ENCODE measurements at regions not wholly inside any gene's neighbourhood (a gene's known extent, or its start where the extent isn't known, plus 50 kb on each side); places are given as distances from the start of the nearest gene placed in this dataset.

- Histone ChIP-seq H3K27ac (ENCODE audit: insufficient read depth in 1 of 2, low read depth in 1 of 2, low read length in 2 of 2, poor library complexity in 1 of 2, severe bottlenecking in 2 of 2) (no peak overlapping the region), H3K27me3 (replicated peaks in 2 of 5; ENCODE audit: control insufficient read depth in 4 of 5, insufficient read depth in 5 of 5, low read length in 4 of 5) (peaks cover 0 to 3% (median 0%) of the 10 kb centered on the region in 5 experiments), H3K9me3 (ENCODE audit: control extremely low read depth in 1 of 5, control insufficient read depth in 4 of 5, insufficient read depth in 2 of 5, low read depth in 1 of 5, low read length in 4 of 5) (no peaks in the 10 kb centered on the region), H3K4me1 (ENCODE audit: control extremely low read depth in 1 of 4, control insufficient read depth in 4 of 4, insufficient read depth in 4 of 4, low read length in 3 of 4) (peaks cover 0 to 4% (median 0%) of the 10 kb centered on the region in 4 experiments), H3K36me3 (ENCODE audit: control insufficient read depth in 4 of 4, insufficient read depth in 4 of 4, low read length in 3 of 4) (no peaks in the 10 kb centered on the region), H3K4me3 (ENCODE audit: control insufficient read depth in 1 of 7, extremely low read depth in 1 of 7, insufficient read depth in 4 of 7, low read depth in 2 of 7, low read length in 6 of 7) (no peak overlapping the region)
- ChIA-PET CTCF (interaction anchor here (0.9 to 1.4 kb wide), 2 partner anchors 15 to 187 kb away, joined by 3 read pairs; no protein-coding TSS in a partner anchor), POLR2A (no interaction called here)
- 91% methylated on average over 10 of the region's 12 CpGs for WGBS (ENCODE audit: insufficient coverage)
- no peak for DNase-seq
Observed at GRCh38 chr6:33957892-33958525, 154.2 kb upstream of the MLN start.

- H3K4me1 ChIP-seq (ENCODE audit: control extremely low read depth in 1 of 4, control insufficient read depth in 4 of 4, insufficient read depth in 4 of 4, low read length in 3 of 4), result peaks cover 0 to 4% (median 0%) of the 10 kb centered on the region in 4 experiments
- H3K27ac ChIP-seq (ENCODE audit: insufficient read depth in 1 of 2, low read depth in 1 of 2, low read length in 2 of 2, poor library complexity in 1 of 2, severe bottlenecking in 2 of 2), result no peak overlapping the region
- 94% methylated on average over 7 of the region's 12 CpGs for WGBS (ENCODE audit: insufficient coverage)
- ChIA-PET CTCF (interaction anchor here (0.9 to 1.4 kb wide), 2 partner anchors 15 to 186 kb away, joined by 3 read pairs; no protein-coding TSS in a partner anchor), POLR2A (no interaction called here)
- peaks cover 0 to 3% (median 0%) of the 10 kb centered on the region in 5 experiments for H3K27me3 ChIP-seq (replicated peaks in 2 of 5; ENCODE audit: control insufficient read depth in 4 of 5, insufficient read depth in 5 of 5, low read length in 4 of 5)
- no peak for DNase-seq
- H3K36me3 ChIP-seq (ENCODE audit: control insufficient read depth in 4 of 4, insufficient read depth in 4 of 4, low read length in 3 of 4), result no peaks in the 10 kb centered on the region
- no peaks in the 10 kb centered on the region for H3K9me3 ChIP-seq (ENCODE audit: control extremely low read depth in 1 of 5, control insufficient read depth in 4 of 5, insufficient read depth in 2 of 5, low read depth in 1 of 5, low read length in 4 of 5)
- H3K4me3 ChIP-seq (ENCODE audit: control insufficient read depth in 1 of 7, extremely low read depth in 1 of 7, insufficient read depth in 4 of 7, low read depth in 2 of 7, low read length in 6 of 7), result no peak overlapping the region
Observed at GRCh38 chr6:33957131-33957891, 153.5 kb upstream of the MLN start.

GRCh38 chr6:33956206-33956605, 152.4 kb upstream of the MLN start:
- POLR2A ChIA-PET, result no interaction called here
- CTCF ChIA-PET, result interaction anchor here (0.7 kb wide), 1 partner anchor 62 kb away, joined by 3 read pairs; no protein-coding TSS in a partner anchor
- 98% methylated on average over 12 of the region's 13 CpGs for WGBS (ENCODE audit: insufficient coverage)
- Histone ChIP-seq H3K36me3 (ENCODE audit: control insufficient read depth in 4 of 4, insufficient read depth in 4 of 4, low read length in 3 of 4) (no peaks in the 10 kb centered on the region), H3K4me1 (ENCODE audit: control extremely low read depth in 1 of 4, control insufficient read depth in 4 of 4, insufficient read depth in 4 of 4, low read length in 3 of 4) (peaks cover 0 to 4% (median 0%) of the 10 kb centered on the region in 4 experiments), H3K9me3 (ENCODE audit: control extremely low read depth in 1 of 5, control insufficient read depth in 4 of 5, insufficient read depth in 2 of 5, low read depth in 1 of 5, low read length in 4 of 5) (no peaks in the 10 kb centered on the region), H3K4me3 (ENCODE audit: control insufficient read depth in 1 of 7, extremely low read depth in 1 of 7, insufficient read depth in 4 of 7, low read depth in 2 of 7, low read length in 6 of 7) (no peak overlapping the region), H3K27ac (ENCODE audit: insufficient read depth in 1 of 2, low read depth in 1 of 2, low read length in 2 of 2, poor library complexity in 1 of 2, severe bottlenecking in 2 of 2) (no peak overlapping the region), H3K27me3 (replicated peaks in 2 of 5; ENCODE audit: control insufficient read depth in 4 of 5, insufficient read depth in 5 of 5, low read length in 4 of 5) (peaks cover 0 to 3% (median 0%) of the 10 kb centered on the region in 5 experiments)
- DNase-seq, result no peak

GRCh38 chr6:33955566-33955965, 151.8 kb upstream of the MLN start:
- Histone ChIP-seq H3K9me3 (ENCODE audit: control extremely low read depth in 1 of 5, control insufficient read depth in 4 of 5, insufficient read depth in 2 of 5, low read depth in 1 of 5, low read length in 4 of 5) (no peaks in the 10 kb centered on the region), H3K27ac (ENCODE audit: insufficient read depth in 1 of 2, low read depth in 1 of 2, low read length in 2 of 2, poor library complexity in 1 of 2, severe bottlenecking in 2 of 2) (no peak overlapping the region), H3K4me1 (ENCODE audit: control extremely low read depth in 1 of 4, control insufficient read depth in 4 of 4, insufficient read depth in 4 of 4, low read length in 3 of 4) (peaks cover 0 to 4% (median 0%) of the 10 kb centered on the region in 4 experiments), H3K36me3 (ENCODE audit: control insufficient read depth in 4 of 4, insufficient read depth in 4 of 4, low read length in 3 of 4) (no peaks in the 10 kb centered on the region), H3K4me3 (ENCODE audit: control insufficient read depth in 1 of 7, extremely low read depth in 1 of 7, insufficient read depth in 4 of 7, low read depth in 2 of 7, low read length in 6 of 7) (no peak overlapping the region), H3K27me3 (replicated peaks in 2 of 5; ENCODE audit: control insufficient read depth in 4 of 5, insufficient read depth in 5 of 5, low read length in 4 of 5) (peaks cover 0 to 3% (median 0%) of the 10 kb centered on the region in 5 experiments)
- POLR2A ChIA-PET, result no interaction called here
- WGBS (ENCODE audit: insufficient coverage), result 91% methylated on average over 3 of the region's 6 CpGs
- DNase-seq, result no peak
- CTCF ChIA-PET, result interaction anchor here (1.1 kb wide), 1 partner anchor 24 kb away, joined by 3 read pairs; no protein-coding TSS in a partner anchor

- ChIA-PET CTCF (interaction anchor here (1.1 kb wide), 1 partner anchor 23 kb away, joined by 3 read pairs; no protein-coding TSS in a partner anchor), POLR2A (no interaction called here)
- Histone ChIP-seq H3K27ac (ENCODE audit: insufficient read depth in 1 of 2, low read depth in 1 of 2, low read length in 2 of 2, poor library complexity in 1 of 2, severe bottlenecking in 2 of 2) (no peak overlapping the region), H3K36me3 (ENCODE audit: control insufficient read depth in 4 of 4, insufficient read depth in 4 of 4, low read length in 3 of 4) (no peaks in the 10 kb centered on the region), H3K4me1 (ENCODE audit: control extremely low read depth in 1 of 4, control insufficient read depth in 4 of 4, insufficient read depth in 4 of 4, low read length in 3 of 4) (peaks cover 0 to 4% (median 0%) of the 10 kb centered on the region in 4 experiments), H3K9me3 (ENCODE audit: control extremely low read depth in 1 of 5, control insufficient read depth in 4 of 5, insufficient read depth in 2 of 5, low read depth in 1 of 5, low read length in 4 of 5) (no peaks in the 10 kb centered on the region), H3K27me3 (replicated peaks in 2 of 5; ENCODE audit: control insufficient read depth in 4 of 5, insufficient read depth in 5 of 5, low read length in 4 of 5) (peaks cover 0 to 3% (median 0%) of the 10 kb centered on the region in 5 experiments), H3K4me3 (ENCODE audit: control insufficient read depth in 1 of 7, extremely low read depth in 1 of 7, insufficient read depth in 4 of 7, low read depth in 2 of 7, low read length in 6 of 7) (no peak overlapping the region)
- WGBS (ENCODE audit: insufficient coverage), result 76% methylated on average over 2 of the region's 3 CpGs
- no peak for DNase-seq
Observed at GRCh38 chr6:33954453-33954852, 150.7 kb upstream of the MLN start.

GRCh38 chr6:33953171-33953570, 149.4 kb upstream of the MLN start:
- no peaks in the 10 kb centered on the region for H3K9me3 ChIP-seq (ENCODE audit: control extremely low read depth in 1 of 5, control insufficient read depth in 4 of 5, insufficient read depth in 2 of 5, low read depth in 1 of 5, low read length in 4 of 5)
- WGBS (ENCODE audit: insufficient coverage), result 92% methylated on average over 2 of the region's 3 CpGs

GRCh38 chr6:33952016-33952415, 148.2 kb upstream of the MLN start:
- Histone ChIP-seq H3K9me3 (ENCODE audit: control extremely low read depth in 1 of 5, control insufficient read depth in 4 of 5, insufficient read depth in 2 of 5, low read depth in 1 of 5, low read length in 4 of 5) (no peaks in the 10 kb centered on the region), H3K4me3 (ENCODE audit: control insufficient read depth in 1 of 7, extremely low read depth in 1 of 7, insufficient read depth in 4 of 7, low read depth in 2 of 7, low read length in 6 of 7) (no peak overlapping the region), H3K4me1 (ENCODE audit: control extremely low read depth in 1 of 4, control insufficient read depth in 4 of 4, insufficient read depth in 4 of 4, low read length in 3 of 4) (peaks cover 0 to 4% (median 0%) of the 10 kb centered on the region in 4 experiments), H3K27ac (ENCODE audit: insufficient read depth in 1 of 2, low read depth in 1 of 2, low read length in 2 of 2, poor library complexity in 1 of 2, severe bottlenecking in 2 of 2) (no peak overlapping the region), H3K27me3 (replicated peaks in 2 of 5; ENCODE audit: control insufficient read depth in 4 of 5, insufficient read depth in 5 of 5, low read length in 4 of 5) (peaks cover 0 to 3% (median 0%) of the 10 kb centered on the region in 5 experiments), H3K36me3 (ENCODE audit: control insufficient read depth in 4 of 4, insufficient read depth in 4 of 4, low read length in 3 of 4) (no peaks in the 10 kb centered on the region)
- CTCF ChIA-PET, result interaction anchor here (1.3 kb wide), 2 partner anchors 20 to 181 kb away, joined by 3 read pairs; no protein-coding TSS in a partner anchor
- POLR2A ChIA-PET, result no interaction called here
- DNase-seq, result no peak
- 96% methylated on average over 4 of the region's 4 CpGs for WGBS (ENCODE audit: insufficient coverage)

More at GRCh38 chr6:33953171-33953570, 149.4 kb upstream of the MLN start:
- DNase-seq, result no peak
- no peak overlapping the region for H3K4me3 ChIP-seq (ENCODE audit: control insufficient read depth in 1 of 7, extremely low read depth in 1 of 7, insufficient read depth in 4 of 7, low read depth in 2 of 7, low read length in 6 of 7)
- no peaks in the 10 kb centered on the region for H3K36me3 ChIP-seq (ENCODE audit: control insufficient read depth in 4 of 4, insufficient read depth in 4 of 4, low read length in 3 of 4)
- POLR2A ChIA-PET, result no interaction called here
- peaks cover 0 to 4% (median 0%) of the 10 kb centered on the region in 4 experiments for H3K4me1 ChIP-seq (ENCODE audit: control extremely low read depth in 1 of 4, control insufficient read depth in 4 of 4, insufficient read depth in 4 of 4, low read length in 3 of 4)
- CTCF ChIA-PET, result no interaction called here
- peaks cover 0 to 3% (median 0%) of the 10 kb centered on the region in 5 experiments for H3K27me3 ChIP-seq (replicated peaks in 2 of 5; ENCODE audit: control insufficient read depth in 4 of 5, insufficient read depth in 5 of 5, low read length in 4 of 5)
- H3K27ac ChIP-seq (ENCODE audit: insufficient read depth in 1 of 2, low read depth in 1 of 2, low read length in 2 of 2, poor library complexity in 1 of 2, severe bottlenecking in 2 of 2), result no peak overlapping the region

All from common myeloid progenitor, CD34-positive (primary cell).